IMR-90 (cell line): ENCODE measurements at regions not wholly inside any gene's neighbourhood (a gene's known extent, or its start where the extent isn't known, plus 50 kb on each side); places are given as distances from the start of the nearest gene placed in this dataset.

ENCODE experiments used
- ATAC-seq: fragments of 200-7000 bp; cut with Tn5 transposase; 2 replicates; pipeline ENCODE4 v1.9.1; 2020; ENCODE audit warnings: low read depth, mild to moderate bottlenecking, moderate library complexity
- BruUV-seq: library from RNA; stranded (reverse); fragments of 400-500 nt; replicated peaks from 2 replicates; lab custom pipeline; 2021; lab: Mats Ljungman, UMichigan
- CTCF ChIA-PET: fragments of 300-600 bp; formaldehyde crosslinking; extraction: SDS; loops from one replicate; lab custom pipeline; 2021; ENCODE audit warnings: antibody characterized with exemption; lab: Yijun Ruan, JAX
- POLR2A ChIA-PET: fragments of 300-600 bp; sonication (Branson Sonifier 250); formaldehyde crosslinking; loops from one replicate; lab custom pipeline; 2022; ENCODE audit warnings: antibody characterized with exemption; ENCODE audit not compliant: unreplicated experiment; lab: Charles Lee
- DNase-seq: peaks from one replicate; pipeline ENCODE4 v3.0.0; 2013
- H2AFZ ChIP-seq: replicated peaks from 2 replicates; pipeline ENCODE3; 2013; ENCODE audit warnings: low read length, mild to moderate bottlenecking; ENCODE audit not compliant: poor library complexity
- H2AK5ac ChIP-seq: 2 replicates; pipeline ENCODE4 v1.6.1; 2013; ENCODE audit warnings: low read depth, low read length, inconsistent platforms
- H2AK9ac ChIP-seq: replicated peaks from 2 replicates; pipeline ENCODE3; 2013; ENCODE audit warnings: mild to moderate bottlenecking, low read depth, low read length, moderate library complexity; ENCODE audit not compliant: poor library complexity
- H2BK120ac ChIP-seq: 2 replicates; pipeline ENCODE4 v1.6.1; 2013; ENCODE audit warnings: low read depth, low read length, inconsistent platforms
- H2BK15ac ChIP-seq: 3 replicates; pipeline ENCODE4 v1.6.1; 2013; ENCODE audit warnings: low read depth, low read length, inconsistent platforms
- H2BK20ac ChIP-seq: 2 replicates; pipeline ENCODE4 v1.6.1; 2013; ENCODE audit warnings: low read depth, mild to moderate bottlenecking, inconsistent platforms, low read length, moderate library complexity
- H2BK5ac ChIP-seq: 2 replicates; pipeline ENCODE4 v1.6.1; 2013; ENCODE audit warnings: mild to moderate bottlenecking, low read depth, low read length, inconsistent platforms; ENCODE audit not compliant: poor library complexity, severe bottlenecking
- H3K14ac ChIP-seq: replicated peaks from 2 replicates; pipeline ENCODE4 v1.6.1; 2013; ENCODE audit warnings: low read depth, low read length, inconsistent platforms
- H3K18ac ChIP-seq: 2 replicates; pipeline ENCODE4 v1.6.1; 2013; ENCODE audit warnings: low read depth, low read length, control low read depth
- H3K23ac ChIP-seq: 2 replicates; pipeline ENCODE4 v1.6.1; 2013; ENCODE audit warnings: low read depth, low read length, inconsistent platforms
- H3K27ac ChIP-seq: 2 replicates; pipeline ENCODE4 v1.5.1; 2013; ENCODE audit warnings: mild to moderate bottlenecking, control low read depth, low read length; ENCODE audit not compliant: insufficient read depth
- H3K27me3 ChIP-seq: 2 replicates; pipeline ENCODE4 v1.6.1; 2013; ENCODE audit warnings: low read length; ENCODE audit not compliant: control insufficient read depth, insufficient read depth
- H3K36me3 ChIP-seq: 2 replicates; pipeline ENCODE4 v1.6.1; 2013; ENCODE audit warnings: low read length, mixed read lengths; ENCODE audit not compliant: control insufficient read depth, insufficient read depth
- H3K4ac ChIP-seq: 2 replicates; pipeline ENCODE4 v1.6.1; 2013; ENCODE audit warnings: low read depth, low read length, inconsistent platforms
- H3K4me1 ChIP-seq: 2 replicates; pipeline ENCODE4 v1.6.1; 2013; ENCODE audit warnings: low read length, mixed read lengths; ENCODE audit not compliant: control insufficient read depth, insufficient read depth
- H3K4me2 ChIP-seq: 2 replicates; pipeline ENCODE4 v1.6.1; 2013; ENCODE audit warnings: low read depth, mild to moderate bottlenecking, control low read depth, low read length, moderate library complexity
- H3K4me3 ChIP-seq: 2 replicates; pipeline ENCODE4 v1.5.1; 2013; ENCODE audit warnings: low read depth, mild to moderate bottlenecking, control low read depth, low read length, moderate library complexity; ENCODE audit not compliant: insufficient read depth
- H3K56ac ChIP-seq: 2 replicates; pipeline ENCODE4 v1.6.1; 2013; ENCODE audit warnings: low read length, inconsistent platforms; ENCODE audit not compliant: insufficient read depth; ENCODE audit errors: extremely low read depth
- H3K79me1 ChIP-seq, 2 experiments: 2 replicates each; pipeline ENCODE4 v1.6.1; 2013; ENCODE audit warnings: low read length in 2 of 2, inconsistent platforms in 1 of 2, low read depth in 1 of 2
- H3K9ac ChIP-seq: 2 replicates; pipeline ENCODE4 v1.6.1; 2013; ENCODE audit warnings: low read depth, low read length, control low read depth
- H3K9me1 ChIP-seq: 2 replicates; pipeline ENCODE4 v1.6.1; 2013; ENCODE audit warnings: low read length, inconsistent platforms; ENCODE audit not compliant: insufficient read depth
- H3K9me3 ChIP-seq: 2 replicates; pipeline ENCODE4 v1.6.1; 2013; ENCODE audit warnings: low read length; ENCODE audit not compliant: control insufficient read depth, insufficient read depth
- H4K20me1 ChIP-seq: 2 replicates; pipeline ENCODE4 v1.6.1; 2013; ENCODE audit warnings: low read length, inconsistent platforms; ENCODE audit not compliant: insufficient read depth
- H4K5ac ChIP-seq: 2 replicates; pipeline ENCODE4 v1.6.1; 2013; ENCODE audit warnings: mild to moderate bottlenecking, low read depth, low read length, control low read depth
- H4K8ac ChIP-seq, 2 experiments: 2 replicates each; pipeline ENCODE4 v1.6.1; 2013; ENCODE audit warnings: low read depth in 2 of 2, low read length in 2 of 2, control low read depth in 1 of 2, inconsistent platforms in 1 of 2
- H4K91ac ChIP-seq: 2 replicates; pipeline ENCODE4 v1.6.1; 2013; ENCODE audit warnings: low read depth, low read length, inconsistent platforms; ENCODE audit not compliant: insufficient read depth
- BHLHE40 ChIP-seq: fragments of 150-350 bp; IDR thresholded peaks from 2 replicates; pipeline ENCODE4 v1.6.1; 2016; ENCODE audit warnings: mild to moderate bottlenecking, low read depth, low read length
- CEBPB ChIP-seq: IDR thresholded peaks from 2 replicates; pipeline ENCODE4 v1.6.1; 2012; ENCODE audit warnings: low read depth, low read length, improper control_type of control experiment
- CHD1 ChIP-seq: IDR thresholded peaks from 2 replicates; pipeline ENCODE4 v1.6.1; 2012; ENCODE audit warnings: low read depth, low read length, improper control_type of control experiment
- ELK1 ChIP-seq: fragments of 150-350 bp; IDR thresholded peaks from 2 replicates; pipeline ENCODE4 v1.6.1; 2016; ENCODE audit warnings: low read depth, mild to moderate bottlenecking, low read length, moderate library complexity, borderline replicate concordance
- FOS ChIP-seq: fragments of 150-350 bp; IDR thresholded peaks from 2 replicates; pipeline ENCODE4 v1.6.1; 2016; ENCODE audit warnings: low read depth, low read length
- MAFK ChIP-seq: IDR thresholded peaks from 2 replicates; pipeline ENCODE4 v1.6.1; 2012; ENCODE audit warnings: low read depth, low read length, improper control_type of control experiment
- MAZ ChIP-seq: IDR thresholded peaks from 2 replicates; pipeline ENCODE4 v1.6.1; 2012; ENCODE audit warnings: low read depth, mild to moderate bottlenecking, low read length, improper control_type of control experiment, moderate library complexity, borderline replicate concordance
- MXI1 ChIP-seq: IDR thresholded peaks from 2 replicates; pipeline ENCODE4 v1.6.1; 2012; ENCODE audit warnings: low read depth, mild to moderate bottlenecking, low read length, moderate library complexity, borderline replicate concordance
- NFE2L2 ChIP-seq: fragments of 150-350 bp; IDR thresholded peaks from 2 replicates; pipeline ENCODE4 v1.6.1; 2016; ENCODE audit warnings: low read depth, mild to moderate bottlenecking, low read length
- POLR2A ChIP-seq: IDR thresholded peaks from 2 replicates; pipeline ENCODE4 v1.6.1; 2012; ENCODE audit warnings: mild to moderate bottlenecking, low read depth, low read length
- RAD21 ChIP-seq: IDR thresholded peaks from 2 replicates; pipeline ENCODE4 v1.6.1; 2012; ENCODE audit warnings: low read length, improper control_type of control experiment
- RCOR1 ChIP-seq: IDR thresholded peaks from 2 replicates; pipeline ENCODE4 v1.6.1; 2012; ENCODE audit warnings: mild to moderate bottlenecking, low read length, improper control_type of control experiment; ENCODE audit not compliant: insufficient replicate concordance
- RFX5 ChIP-seq: IDR thresholded peaks from 2 replicates; pipeline ENCODE4 v1.8.0; 2012; ENCODE audit warnings: low read depth, mild to moderate bottlenecking, low read length, moderate library complexity
- SMC3 ChIP-seq: fragments of 150-350 bp; IDR thresholded peaks from 2 replicates; pipeline ENCODE4 v1.6.1; 2016; ENCODE audit warnings: low read depth, mild to moderate bottlenecking, antibody characterized with exemption, low read length, moderate library complexity
- USF2 ChIP-seq: fragments of 150-350 bp; IDR thresholded peaks from 2 replicates; pipeline ENCODE4 v1.6.1; 2017; ENCODE audit warnings: mild to moderate bottlenecking, antibody characterized with exemption, low read length, low read depth
- WGBS, 2 experiments: methylation state at CpG; one replicate each; pipeline versions ENCODE4 v1.1.5 to v1.1.7; 2013; ENCODE audit warnings: missing lambda C conversion rate in 2 of 2; ENCODE audit not compliant: insufficient read length in 1 of 2; ENCODE audit errors: extremely low coverage in 2 of 2; 5-methylcytosine and 5-hydroxymethylcytosine counted together
- dilution Hi-C: fragments of 300-500 bp; cut with HindIII; formaldehyde crosslinking; loops from one replicate; pipeline ENCODE4 v1.14.3; 2018; ENCODE audit warnings: low sequenced_read_pairs; ENCODE audit not compliant: unreplicated experiment
- in situ Hi-C: fragments of 300-500 bp; cut with MboI; formaldehyde crosslinking; loops from 3 replicates; pipeline ENCODE4 v1.14.3; 2019; ENCODE audit warnings: low sequenced_read_pairs, inconsistent platforms, mixed read lengths
- intact Hi-C: fragments of 100-400 bp; cut with micrococcal nuclease; formaldehyde crosslinking; loops from 2 replicates; pipeline ENCODE4 v1.10.0; 2022
- TF ChIP-seq, protein P1 (sequence below): conservative IDR thresholded peaks from 2 replicates; pipeline ENCODE4 v1.5.1; 2012; ENCODE audit warnings: mild to moderate bottlenecking, low read depth, low read length, improper control_type of control experiment

DNA sequence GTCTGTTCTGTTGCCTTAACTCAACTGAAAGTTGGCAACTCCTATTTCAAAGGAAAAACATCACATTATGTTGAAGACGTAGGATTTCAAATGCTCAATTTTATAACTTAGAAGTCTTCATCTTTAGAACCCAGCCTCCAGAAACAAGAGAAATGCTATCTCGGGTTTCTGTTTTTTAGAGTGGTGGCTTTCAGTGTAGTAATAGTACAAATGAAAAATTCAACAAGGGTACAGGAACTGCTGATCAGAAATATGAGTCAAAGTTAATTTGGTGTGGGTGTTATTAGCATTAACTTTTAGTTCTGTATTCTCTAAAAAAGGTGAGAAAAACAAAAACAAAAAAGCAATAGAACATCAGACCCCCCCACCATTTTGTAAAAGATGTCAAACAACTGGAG, 56.6 kb upstream of the FLT1 start:
- TF ChIP-seq NFE2L2: no peak
- TF ChIP-seq RCOR1: no peak
- TF ChIP-seq USF2: no peak
- TF ChIP-seq CEBPB: no peak
- no peak for TF ChIP-seq CHD1
- TF ChIP-seq MAZ: no peak
- no peak for TF ChIP-seq RAD21
- no peak for TF ChIP-seq BHLHE40
- no peak for TF ChIP-seq MAFK
- no peak for TF ChIP-seq RFX5
- TF ChIP-seq, protein P1, sequence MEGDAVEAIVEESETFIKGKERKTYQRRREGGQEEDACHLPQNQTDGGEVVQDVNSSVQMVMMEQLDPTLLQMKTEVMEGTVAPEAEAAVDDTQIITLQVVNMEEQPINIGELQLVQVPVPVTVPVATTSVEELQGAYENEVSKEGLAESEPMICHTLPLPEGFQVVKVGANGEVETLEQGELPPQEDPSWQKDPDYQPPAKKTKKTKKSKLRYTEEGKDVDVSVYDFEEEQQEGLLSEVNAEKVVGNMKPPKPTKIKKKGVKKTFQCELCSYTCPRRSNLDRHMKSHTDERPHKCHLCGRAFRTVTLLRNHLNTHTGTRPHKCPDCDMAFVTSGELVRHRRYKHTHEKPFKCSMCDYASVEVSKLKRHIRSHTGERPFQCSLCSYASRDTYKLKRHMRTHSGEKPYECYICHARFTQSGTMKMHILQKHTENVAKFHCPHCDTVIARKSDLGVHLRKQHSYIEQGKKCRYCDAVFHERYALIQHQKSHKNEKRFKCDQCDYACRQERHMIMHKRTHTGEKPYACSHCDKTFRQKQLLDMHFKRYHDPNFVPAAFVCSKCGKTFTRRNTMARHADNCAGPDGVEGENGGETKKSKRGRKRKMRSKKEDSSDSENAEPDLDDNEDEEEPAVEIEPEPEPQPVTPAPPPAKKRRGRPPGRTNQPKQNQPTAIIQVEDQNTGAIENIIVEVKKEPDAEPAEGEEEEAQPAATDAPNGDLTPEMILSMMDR: no peak
- TF ChIP-seq MXI1: no peak
- no peak for TF ChIP-seq POLR2A
- no peak for TF ChIP-seq FOS
- TF ChIP-seq ELK1: no peak
- TF ChIP-seq SMC3: no peak
- no peak overlapping the region for H4K91ac ChIP-seq
- in situ Hi-C loops (no loop called here), intact Hi-C loops (no loop called here), dilution Hi-C loops (no loop called here)
- H3K27me3 ChIP-seq: no peaks in the 10 kb centered on the region
- no peak overlapping the region for H3K56ac ChIP-seq
- DNase-seq (no peak), ATAC-seq (no peak)
- CTCF ChIA-PET: no interaction called here
- no peak overlapping the region for H4K5ac ChIP-seq
- H2BK20ac ChIP-seq: no peak overlapping the region
- H3K27ac ChIP-seq: no peak overlapping the region
- BruUV-seq: no TSS peak
- H3K9me3 ChIP-seq: no peaks in the 10 kb centered on the region
- H2AK9ac ChIP-seq: no peak overlapping the region
- no peak overlapping the region for H2AFZ ChIP-seq
- H3K4me2 ChIP-seq: no peak overlapping the region
- POLR2A ChIA-PET: no interaction called here
- H4K20me1 ChIP-seq: no peaks in the 10 kb centered on the region
- H3K36me3 ChIP-seq: no peaks in the 10 kb centered on the region
- no peaks in the 10 kb centered on the region for H3K79me1 ChIP-seq
- no peak overlapping the region for H2BK15ac ChIP-seq
- H3K18ac ChIP-seq: no peak overlapping the region
- H3K9ac ChIP-seq: no peak overlapping the region
- no peak overlapping the region for H2BK5ac ChIP-seq
- H3K9me1 ChIP-seq: peaks cover 9% of the 10 kb centered on the region
- H3K14ac ChIP-seq: no peak overlapping the region
- H2AK5ac ChIP-seq: no peak overlapping the region
- H3K4me3 ChIP-seq: no peak overlapping the region
- no peak overlapping the region for H3K23ac ChIP-seq
- 80% methylated on average over 1 of the region's 2 CpGs; no CpG with 5 or more reads in 1 of the 2 experiments for WGBS, 2 experiments
- H3K4ac ChIP-seq: no peak overlapping the region
- H3K4me1 ChIP-seq: peaks cover 2% of the 10 kb centered on the region; the same call in 1 of the 2 replicates
- H4K8ac ChIP-seq: no peak overlapping the region
- no peak overlapping the region for H2BK120ac ChIP-seq
